IMR-90 (cell line): ENCODE measurements at regions not wholly inside any gene's neighbourhood (a gene's known extent, or its start where the extent isn't known, plus 50 kb on each side); places are given as distances from the start of the nearest gene placed in this dataset.

Experiments used
- ATAC-seq: fragments of 200-7000 bp; cut with Tn5 transposase; 2 replicates; pipeline ENCODE4 v1.9.1; 2020; ENCODE audit warnings: low read depth, mild to moderate bottlenecking, moderate library complexity
- BruUV-seq: library from RNA; stranded (reverse); fragments of 400-500 nt; replicated peaks from 2 replicates; lab custom pipeline; 2021; lab: Mats Ljungman, UMichigan
- CTCF ChIA-PET: fragments of 300-600 bp; formaldehyde crosslinking; extraction: SDS; loops from one replicate; lab custom pipeline; 2021; ENCODE audit warnings: antibody characterized with exemption; lab: Yijun Ruan, JAX
- POLR2A ChIA-PET: fragments of 300-600 bp; sonication (Branson Sonifier 250); formaldehyde crosslinking; loops from one replicate; lab custom pipeline; 2022; ENCODE audit warnings: antibody characterized with exemption; ENCODE audit not compliant: unreplicated experiment; lab: Charles Lee
- DNase-seq: peaks from one replicate; pipeline ENCODE4 v3.0.0; 2013
- H2AFZ ChIP-seq: replicated peaks from 2 replicates; pipeline ENCODE3; 2013; ENCODE audit warnings: low read length, mild to moderate bottlenecking; ENCODE audit not compliant: poor library complexity
- H2AK5ac ChIP-seq: 2 replicates; pipeline ENCODE4 v1.6.1; 2013; ENCODE audit warnings: low read depth, low read length, inconsistent platforms
- H2AK9ac ChIP-seq: replicated peaks from 2 replicates; pipeline ENCODE3; 2013; ENCODE audit warnings: mild to moderate bottlenecking, low read depth, low read length, moderate library complexity; ENCODE audit not compliant: poor library complexity
- H2BK120ac ChIP-seq: 2 replicates; pipeline ENCODE4 v1.6.1; 2013; ENCODE audit warnings: low read depth, low read length, inconsistent platforms
- H2BK15ac ChIP-seq: 3 replicates; pipeline ENCODE4 v1.6.1; 2013; ENCODE audit warnings: low read depth, low read length, inconsistent platforms
- H2BK20ac ChIP-seq: 2 replicates; pipeline ENCODE4 v1.6.1; 2013; ENCODE audit warnings: low read depth, mild to moderate bottlenecking, inconsistent platforms, low read length, moderate library complexity
- H2BK5ac ChIP-seq: 2 replicates; pipeline ENCODE4 v1.6.1; 2013; ENCODE audit warnings: mild to moderate bottlenecking, low read depth, low read length, inconsistent platforms; ENCODE audit not compliant: poor library complexity, severe bottlenecking
- H3K14ac ChIP-seq: replicated peaks from 2 replicates; pipeline ENCODE4 v1.6.1; 2013; ENCODE audit warnings: low read depth, low read length, inconsistent platforms
- H3K18ac ChIP-seq: 2 replicates; pipeline ENCODE4 v1.6.1; 2013; ENCODE audit warnings: low read depth, low read length, control low read depth
- H3K23ac ChIP-seq: 2 replicates; pipeline ENCODE4 v1.6.1; 2013; ENCODE audit warnings: low read depth, low read length, inconsistent platforms
- H3K27ac ChIP-seq: 2 replicates; pipeline ENCODE4 v1.5.1; 2013; ENCODE audit warnings: mild to moderate bottlenecking, control low read depth, low read length; ENCODE audit not compliant: insufficient read depth
- H3K27me3 ChIP-seq: 2 replicates; pipeline ENCODE4 v1.6.1; 2013; ENCODE audit warnings: low read length; ENCODE audit not compliant: control insufficient read depth, insufficient read depth
- H3K36me3 ChIP-seq: 2 replicates; pipeline ENCODE4 v1.6.1; 2013; ENCODE audit warnings: low read length, mixed read lengths; ENCODE audit not compliant: control insufficient read depth, insufficient read depth
- H3K4ac ChIP-seq: 2 replicates; pipeline ENCODE4 v1.6.1; 2013; ENCODE audit warnings: low read depth, low read length, inconsistent platforms
- H3K4me1 ChIP-seq: 2 replicates; pipeline ENCODE4 v1.6.1; 2013; ENCODE audit warnings: low read length, mixed read lengths; ENCODE audit not compliant: control insufficient read depth, insufficient read depth
- H3K4me2 ChIP-seq: 2 replicates; pipeline ENCODE4 v1.6.1; 2013; ENCODE audit warnings: low read depth, mild to moderate bottlenecking, control low read depth, low read length, moderate library complexity
- H3K4me3 ChIP-seq: 2 replicates; pipeline ENCODE4 v1.5.1; 2013; ENCODE audit warnings: low read depth, mild to moderate bottlenecking, control low read depth, low read length, moderate library complexity; ENCODE audit not compliant: insufficient read depth
- H3K56ac ChIP-seq: 2 replicates; pipeline ENCODE4 v1.6.1; 2013; ENCODE audit warnings: low read length, inconsistent platforms; ENCODE audit not compliant: insufficient read depth; ENCODE audit errors: extremely low read depth
- H3K79me1 ChIP-seq, 2 experiments: 2 replicates each; pipeline ENCODE4 v1.6.1; 2013; ENCODE audit warnings: low read length in 2 of 2, inconsistent platforms in 1 of 2, low read depth in 1 of 2
- H3K9ac ChIP-seq: 2 replicates; pipeline ENCODE4 v1.6.1; 2013; ENCODE audit warnings: low read depth, low read length, control low read depth
- H3K9me1 ChIP-seq: 2 replicates; pipeline ENCODE4 v1.6.1; 2013; ENCODE audit warnings: low read length, inconsistent platforms; ENCODE audit not compliant: insufficient read depth
- H3K9me3 ChIP-seq: 2 replicates; pipeline ENCODE4 v1.6.1; 2013; ENCODE audit warnings: low read length; ENCODE audit not compliant: control insufficient read depth, insufficient read depth
- H4K20me1 ChIP-seq: 2 replicates; pipeline ENCODE4 v1.6.1; 2013; ENCODE audit warnings: low read length, inconsistent platforms; ENCODE audit not compliant: insufficient read depth
- H4K5ac ChIP-seq: 2 replicates; pipeline ENCODE4 v1.6.1; 2013; ENCODE audit warnings: mild to moderate bottlenecking, low read depth, low read length, control low read depth
- H4K8ac ChIP-seq, 2 experiments: 2 replicates each; pipeline ENCODE4 v1.6.1; 2013; ENCODE audit warnings: low read depth in 2 of 2, low read length in 2 of 2, control low read depth in 1 of 2, inconsistent platforms in 1 of 2
- H4K91ac ChIP-seq: 2 replicates; pipeline ENCODE4 v1.6.1; 2013; ENCODE audit warnings: low read depth, low read length, inconsistent platforms; ENCODE audit not compliant: insufficient read depth
- BHLHE40 ChIP-seq: fragments of 150-350 bp; IDR thresholded peaks from 2 replicates; pipeline ENCODE4 v1.6.1; 2016; ENCODE audit warnings: mild to moderate bottlenecking, low read depth, low read length
- CEBPB ChIP-seq: IDR thresholded peaks from 2 replicates; pipeline ENCODE4 v1.6.1; 2012; ENCODE audit warnings: low read depth, low read length, improper control_type of control experiment
- CHD1 ChIP-seq: IDR thresholded peaks from 2 replicates; pipeline ENCODE4 v1.6.1; 2012; ENCODE audit warnings: low read depth, low read length, improper control_type of control experiment
- FOS ChIP-seq: fragments of 150-350 bp; IDR thresholded peaks from 2 replicates; pipeline ENCODE4 v1.6.1; 2016; ENCODE audit warnings: low read depth, low read length
- MAFK ChIP-seq: IDR thresholded peaks from 2 replicates; pipeline ENCODE4 v1.6.1; 2012; ENCODE audit warnings: low read depth, low read length, improper control_type of control experiment
- MAZ ChIP-seq: IDR thresholded peaks from 2 replicates; pipeline ENCODE4 v1.6.1; 2012; ENCODE audit warnings: low read depth, mild to moderate bottlenecking, low read length, improper control_type of control experiment, moderate library complexity, borderline replicate concordance
- MXI1 ChIP-seq: IDR thresholded peaks from 2 replicates; pipeline ENCODE4 v1.6.1; 2012; ENCODE audit warnings: low read depth, mild to moderate bottlenecking, low read length, moderate library complexity, borderline replicate concordance
- NFE2L2 ChIP-seq: fragments of 150-350 bp; IDR thresholded peaks from 2 replicates; pipeline ENCODE4 v1.6.1; 2016; ENCODE audit warnings: low read depth, mild to moderate bottlenecking, low read length
- POLR2A ChIP-seq: IDR thresholded peaks from 2 replicates; pipeline ENCODE4 v1.6.1; 2012; ENCODE audit warnings: mild to moderate bottlenecking, low read depth, low read length
- RAD21 ChIP-seq: IDR thresholded peaks from 2 replicates; pipeline ENCODE4 v1.6.1; 2012; ENCODE audit warnings: low read length, improper control_type of control experiment
- RCOR1 ChIP-seq: IDR thresholded peaks from 2 replicates; pipeline ENCODE4 v1.6.1; 2012; ENCODE audit warnings: mild to moderate bottlenecking, low read length, improper control_type of control experiment; ENCODE audit not compliant: insufficient replicate concordance
- RFX5 ChIP-seq: IDR thresholded peaks from 2 replicates; pipeline ENCODE4 v1.8.0; 2012; ENCODE audit warnings: low read depth, mild to moderate bottlenecking, low read length, moderate library complexity
- SMC3 ChIP-seq: fragments of 150-350 bp; IDR thresholded peaks from 2 replicates; pipeline ENCODE4 v1.6.1; 2016; ENCODE audit warnings: low read depth, mild to moderate bottlenecking, antibody characterized with exemption, low read length, moderate library complexity
- WGBS, 2 experiments: methylation state at CpG; one replicate each; pipeline versions ENCODE4 v1.1.5 to v1.1.7; 2013; ENCODE audit warnings: missing lambda C conversion rate in 2 of 2; ENCODE audit not compliant: insufficient read length in 1 of 2; ENCODE audit errors: extremely low coverage in 2 of 2; 5-methylcytosine and 5-hydroxymethylcytosine counted together
- dilution Hi-C: fragments of 300-500 bp; cut with HindIII; formaldehyde crosslinking; loops from one replicate; pipeline ENCODE4 v1.14.3; 2018; ENCODE audit warnings: low sequenced_read_pairs; ENCODE audit not compliant: unreplicated experiment
- in situ Hi-C: fragments of 300-500 bp; cut with MboI; formaldehyde crosslinking; loops from 3 replicates; pipeline ENCODE4 v1.14.3; 2019; ENCODE audit warnings: low sequenced_read_pairs, inconsistent platforms, mixed read lengths
- intact Hi-C: fragments of 100-400 bp; cut with micrococcal nuclease; formaldehyde crosslinking; loops from 2 replicates; pipeline ENCODE4 v1.10.0; 2022
- TF ChIP-seq, protein P1 (sequence below): fragments of 150-350 bp; IDR thresholded peaks from 2 replicates; pipeline ENCODE4 v1.6.1; 2016; ENCODE audit warnings: low read depth, mild to moderate bottlenecking, low read length, moderate library complexity, borderline replicate concordance
- TF ChIP-seq, protein P2 (sequence below): conservative IDR thresholded peaks from 2 replicates; pipeline ENCODE4 v1.5.1; 2012; ENCODE audit warnings: mild to moderate bottlenecking, low read depth, low read length, improper control_type of control experiment
- TF ChIP-seq, protein P3 (sequence below): fragments of 150-350 bp; IDR thresholded peaks from 2 replicates; pipeline ENCODE4 v1.6.1; 2017; ENCODE audit warnings: mild to moderate bottlenecking, antibody characterized with exemption, low read length, low read depth

DNA sequence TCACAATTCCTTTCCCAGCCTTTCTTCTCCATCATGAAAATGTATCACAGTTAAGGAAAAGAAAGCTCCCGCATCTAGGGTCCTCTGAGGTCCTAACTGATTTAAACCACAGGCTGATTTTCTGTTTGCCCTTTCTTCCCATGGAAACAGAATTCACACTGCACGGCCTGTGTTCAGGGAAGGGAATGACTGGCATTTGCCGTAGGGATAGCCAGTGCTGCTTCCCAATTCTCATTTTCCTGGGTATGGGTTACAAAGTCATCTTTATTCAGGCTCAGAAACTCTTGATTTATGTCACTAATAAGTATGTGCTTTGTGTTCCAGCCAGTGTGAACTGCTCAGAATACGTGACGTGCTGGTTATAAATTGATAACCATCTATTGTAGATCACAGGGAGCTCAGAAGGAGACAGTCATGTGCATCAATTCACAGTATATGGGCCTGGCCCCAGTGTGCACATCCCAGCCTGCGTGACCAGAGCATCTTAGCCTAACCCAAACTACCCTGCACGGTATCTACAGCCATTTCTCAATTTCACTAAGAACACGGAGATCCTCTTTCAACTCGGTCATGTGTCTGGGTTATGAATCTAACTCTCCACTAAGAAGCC is 163.3 kb downstream of the LRRC30 start:
- Histone ChIP-seq H4K5ac (no peak overlapping the region), H3K9me3 (no peaks in the 10 kb centered on the region), H3K4ac (no peak overlapping the region), H3K27ac (no peak overlapping the region), H2BK5ac (no peak overlapping the region), H4K20me1 (no peaks in the 10 kb centered on the region), H2BK20ac (no peak overlapping the region), H2AFZ (no peak overlapping the region), H3K79me1 (no peaks in the 10 kb centered on the region), H4K91ac (no peak overlapping the region), H3K9me1 (no peaks in the 10 kb centered on the region), H3K4me3 (no peak overlapping the region), H3K27me3 (no peaks in the 10 kb centered on the region), H2BK15ac (no peak overlapping the region), H3K18ac (no peak overlapping the region), H4K8ac (no peak overlapping the region), H3K23ac (no peak overlapping the region), H3K4me2 (no peak overlapping the region), H3K4me1 (no peaks in the 10 kb centered on the region), H3K56ac (no peak overlapping the region), H2AK9ac (no peak overlapping the region), H3K14ac (no peak overlapping the region), H2AK5ac (no peak overlapping the region), H3K9ac (no peak overlapping the region), H2BK120ac (no peak overlapping the region), H3K36me3 (no peaks in the 10 kb centered on the region)
- ChIA-PET POLR2A (no interaction called here), CTCF (no interaction called here)
- in situ Hi-C loops (no loop called here), dilution Hi-C loops (no loop called here), intact Hi-C loops (no loop called here)
- BruUV-seq: no TSS peak
- WGBS, 2 experiments: no CpG with 5 or more reads among the region's 9 CpGs
- DNase-seq: no peak
- no peak for TF ChIP-seq POLR2A
- TF ChIP-seq, protein P1, sequence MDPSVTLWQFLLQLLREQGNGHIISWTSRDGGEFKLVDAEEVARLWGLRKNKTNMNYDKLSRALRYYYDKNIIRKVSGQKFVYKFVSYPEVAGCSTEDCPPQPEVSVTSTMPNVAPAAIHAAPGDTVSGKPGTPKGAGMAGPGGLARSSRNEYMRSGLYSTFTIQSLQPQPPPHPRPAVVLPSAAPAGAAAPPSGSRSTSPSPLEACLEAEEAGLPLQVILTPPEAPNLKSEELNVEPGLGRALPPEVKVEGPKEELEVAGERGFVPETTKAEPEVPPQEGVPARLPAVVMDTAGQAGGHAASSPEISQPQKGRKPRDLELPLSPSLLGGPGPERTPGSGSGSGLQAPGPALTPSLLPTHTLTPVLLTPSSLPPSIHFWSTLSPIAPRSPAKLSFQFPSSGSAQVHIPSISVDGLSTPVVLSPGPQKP: no peak
- no peak for TF ChIP-seq BHLHE40
- TF ChIP-seq MXI1: no peak
- no peak for TF ChIP-seq RCOR1
- TF ChIP-seq, protein P2, sequence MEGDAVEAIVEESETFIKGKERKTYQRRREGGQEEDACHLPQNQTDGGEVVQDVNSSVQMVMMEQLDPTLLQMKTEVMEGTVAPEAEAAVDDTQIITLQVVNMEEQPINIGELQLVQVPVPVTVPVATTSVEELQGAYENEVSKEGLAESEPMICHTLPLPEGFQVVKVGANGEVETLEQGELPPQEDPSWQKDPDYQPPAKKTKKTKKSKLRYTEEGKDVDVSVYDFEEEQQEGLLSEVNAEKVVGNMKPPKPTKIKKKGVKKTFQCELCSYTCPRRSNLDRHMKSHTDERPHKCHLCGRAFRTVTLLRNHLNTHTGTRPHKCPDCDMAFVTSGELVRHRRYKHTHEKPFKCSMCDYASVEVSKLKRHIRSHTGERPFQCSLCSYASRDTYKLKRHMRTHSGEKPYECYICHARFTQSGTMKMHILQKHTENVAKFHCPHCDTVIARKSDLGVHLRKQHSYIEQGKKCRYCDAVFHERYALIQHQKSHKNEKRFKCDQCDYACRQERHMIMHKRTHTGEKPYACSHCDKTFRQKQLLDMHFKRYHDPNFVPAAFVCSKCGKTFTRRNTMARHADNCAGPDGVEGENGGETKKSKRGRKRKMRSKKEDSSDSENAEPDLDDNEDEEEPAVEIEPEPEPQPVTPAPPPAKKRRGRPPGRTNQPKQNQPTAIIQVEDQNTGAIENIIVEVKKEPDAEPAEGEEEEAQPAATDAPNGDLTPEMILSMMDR: no peak
- TF ChIP-seq CEBPB: no peak
- TF ChIP-seq RAD21: no peak
- TF ChIP-seq SMC3: no peak
- TF ChIP-seq, protein P3, sequence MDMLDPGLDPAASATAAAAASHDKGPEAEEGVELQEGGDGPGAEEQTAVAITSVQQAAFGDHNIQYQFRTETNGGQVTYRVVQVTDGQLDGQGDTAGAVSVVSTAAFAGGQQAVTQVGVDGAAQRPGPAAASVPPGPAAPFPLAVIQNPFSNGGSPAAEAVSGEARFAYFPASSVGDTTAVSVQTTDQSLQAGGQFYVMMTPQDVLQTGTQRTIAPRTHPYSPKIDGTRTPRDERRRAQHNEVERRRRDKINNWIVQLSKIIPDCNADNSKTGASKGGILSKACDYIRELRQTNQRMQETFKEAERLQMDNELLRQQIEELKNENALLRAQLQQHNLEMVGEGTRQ: no peak
- no peak for TF ChIP-seq RFX5
- no peak for TF ChIP-seq NFE2L2
- TF ChIP-seq FOS: no peak
- no peak for TF ChIP-seq MAFK
- no peak for TF ChIP-seq MAZ
- TF ChIP-seq CHD1: no peak
- ATAC-seq: no peak
